GM19351 (cell line): ENCODE measurements at regions not wholly inside any gene's neighbourhood (a gene's known extent, or its start where the extent isn't known, plus 50 kb on each side); places are given as distances from the start of the nearest gene placed in this dataset.

Experiments used
- ATAC-seq: cut with Tn5 transposase; IDR thresholded peaks from one replicate; pipeline ENCODE4 v1.9.1; 2021; ENCODE audit warnings: mild to moderate bottlenecking, moderate library complexity; ENCODE audit not compliant: unreplicated experiment

- ATAC-seq, result no peak
These were observed 94.5 kb upstream of the SPATA31D4 start for GRCh38 chr9:81833563-81834345.

GRCh38 chr9:81841333-81841732, 86.9 kb upstream of the SPATA31D4 start:
- no peak for ATAC-seq

GRCh38 chr9:81844131-81844567, 84.1 kb upstream of the SPATA31D4 start:
- no peak for ATAC-seq

- no peak for ATAC-seq
These were observed 80.9 kb upstream of the SPATA31D4 start for GRCh38 chr9:81847181-81847915.

- ATAC-seq, result no peak
These were observed 79.8 kb upstream of the SPATA31D4 start for GRCh38 chr9:81848472-81848871.

- no peak for ATAC-seq
These were observed 78.5 kb upstream of the SPATA31D4 start for GRCh38 chr9:81849631-81850259.

- no peak for ATAC-seq
These were observed 77.5 kb upstream of the SPATA31D4 start for GRCh38 chr9:81850724-81851123.

- no peak for ATAC-seq
These were observed 76.9 kb upstream of the SPATA31D4 start for GRCh38 chr9:81851340-81851739.

GRCh38 chr9:81852820-81853219, 75.4 kb upstream of the SPATA31D4 start:
- no peak for ATAC-seq

GRCh38 chr9:81855538-81855937, 72.7 kb upstream of the SPATA31D4 start:
- ATAC-seq, result no peak

GRCh38 chr9:81858657-81859430, 69.4 kb upstream of the SPATA31D4 start:
- ATAC-seq, result no peak

GRCh38 chr9:81860581-81860980, 67.6 kb upstream of the SPATA31D4 start:
- ATAC-seq, result no peak

GRCh38 chr9:81861644-81862043, 66.6 kb upstream of the SPATA31D4 start:
- ATAC-seq, result no peak

- no peak for ATAC-seq
These were observed 60.1 kb upstream of the SPATA31D4 start for GRCh38 chr9:81868145-81868544.

GRCh38 chr9:81871695-81872094, 56.5 kb upstream of the SPATA31D4 start:
- no peak for ATAC-seq

GRCh38 chr9:81874250-81874649, 54.0 kb upstream of the SPATA31D4 start:
- ATAC-seq, result no peak

GRCh38 chr9:81874931-81875330, 53.3 kb upstream of the SPATA31D4 start:
- ATAC-seq, result no peak

- ATAC-seq, result no peak
These were observed 51.2 kb upstream of the SPATA31D4 start for GRCh38 chr9:81877047-81877446.
